SH-SY5Y (cell line): ENCODE measurements at regions not wholly inside any gene's neighbourhood (a gene's known extent, or its start where the extent isn't known, plus 50 kb on each side); places are given as distances from the start of the nearest gene placed in this dataset.

ENCODE experiments used
- GATA2 ChIP-seq: IDR thresholded peaks from 2 replicates; pipeline ENCODE4 v1.6.1; 2011; ENCODE audit warnings: mild to moderate bottlenecking, low read depth, low read length
- GATA3 ChIP-seq: IDR thresholded peaks from 2 replicates; pipeline ENCODE4 v1.6.1; 2011; ENCODE audit warnings: low read depth, mild to moderate bottlenecking, low read length, moderate library complexity

GRCh38 chr10:43774234-43774769, 125.6 kb upstream of the ZNF32 start:
- no peak for TF ChIP-seq GATA2
- no peak for TF ChIP-seq GATA3
